ENCODE measurements at regions not wholly inside any gene's neighbourhood (a gene's known extent, or its start where the extent isn't known, plus 50 kb on each side); places are given as distances from the start of the nearest gene placed in this dataset.
A peak's percentile ranks its signal among the peaks of the same experiment; 100 is the strongest.
"Not testable (repeated sequence)": the region's sequence is repeated elsewhere in the genome, so short reads cannot be mapped to it uniquely, and the experiment has no call there.

DNA sequence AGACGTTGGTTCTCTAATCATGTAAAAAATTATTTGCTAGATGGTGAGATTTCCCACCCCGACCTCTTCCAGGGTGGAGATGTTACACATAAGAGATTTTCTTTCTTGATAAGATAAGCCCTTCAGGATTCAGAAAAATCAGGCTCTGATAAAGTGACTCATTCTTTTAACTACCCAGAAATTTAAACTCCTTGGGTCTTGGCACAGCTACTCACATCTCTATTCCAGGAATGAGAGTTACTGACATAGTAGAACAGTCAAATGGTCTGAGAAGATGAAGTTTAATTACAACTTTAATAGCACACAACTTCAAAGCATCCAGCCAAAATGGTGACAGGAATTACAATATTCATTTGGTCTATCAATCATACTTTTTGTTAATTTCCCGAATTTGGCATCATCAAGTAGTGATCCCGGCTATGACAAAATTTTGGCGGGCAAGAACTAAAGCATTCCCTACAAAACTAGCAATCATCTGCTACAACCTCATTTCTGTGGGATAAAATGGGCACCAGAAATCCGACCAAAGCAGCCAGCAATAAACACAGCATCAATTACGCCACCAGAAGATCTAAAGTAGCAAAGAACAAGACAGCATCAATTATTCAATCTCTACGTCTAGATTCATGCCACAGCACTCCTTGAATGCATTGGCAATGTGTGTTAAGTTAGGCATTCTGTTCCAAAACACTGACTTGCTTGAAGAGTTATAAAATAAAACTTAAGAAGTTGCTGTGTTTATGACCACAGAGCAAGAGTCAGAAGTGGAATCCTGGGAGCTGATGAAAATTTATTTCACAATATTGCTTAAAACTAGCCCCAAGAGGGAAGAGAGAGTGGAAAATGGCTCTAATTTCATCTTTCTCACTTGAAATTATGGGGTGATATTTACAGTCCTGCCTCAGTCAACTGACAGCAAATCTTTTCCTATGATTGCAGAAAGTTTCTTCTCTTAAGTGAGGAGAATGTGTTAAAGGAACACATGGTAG lies 565.7 kb upstream of the ANKRD30A start:
- no peak for DNase-seq (ENCODE audit: low spot score)

DNA sequence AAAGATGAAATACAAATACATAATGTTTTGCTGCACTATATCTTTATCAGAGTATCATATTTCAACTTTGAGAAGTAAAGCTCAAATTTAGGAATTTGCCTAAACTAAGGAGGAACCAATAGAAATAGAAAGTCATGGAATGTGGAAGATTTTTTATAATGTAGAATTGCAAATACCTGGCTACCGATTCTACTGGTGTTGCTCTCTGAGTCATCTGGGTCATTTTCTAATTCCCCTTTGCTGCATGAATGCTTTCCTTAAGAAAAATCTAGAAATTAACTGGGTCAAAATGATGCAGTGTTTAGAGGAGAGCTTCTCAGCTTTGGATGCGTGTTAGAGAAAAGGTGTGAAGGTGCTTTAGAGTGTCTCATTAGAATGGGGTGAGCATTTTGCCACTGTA lies 568.9 kb upstream of the ANKRD30A start:
- DNase-seq (ENCODE audit: low spot score): no peak

DNA sequence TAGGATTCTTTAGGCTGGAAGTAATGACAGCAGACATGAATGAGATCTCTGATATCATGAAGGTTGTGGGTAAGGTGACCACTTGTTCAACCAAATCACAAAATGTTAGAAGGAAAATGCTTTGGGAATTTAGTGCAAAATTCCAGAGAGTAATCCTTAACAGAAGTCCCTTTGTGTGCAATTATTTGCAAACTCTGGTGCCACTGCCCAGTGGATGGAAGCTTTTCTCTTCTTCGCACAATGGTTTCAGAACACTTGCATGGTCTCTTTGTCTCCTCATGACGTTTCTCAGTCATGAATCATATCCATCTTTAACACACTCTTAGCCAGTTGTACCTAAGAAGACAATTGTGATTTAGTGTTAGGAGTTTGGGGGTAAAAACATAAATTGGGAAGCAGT lies 570.4 kb upstream of the ANKRD30A start:
- no peak for DNase-seq (ENCODE audit: low spot score)

DNA sequence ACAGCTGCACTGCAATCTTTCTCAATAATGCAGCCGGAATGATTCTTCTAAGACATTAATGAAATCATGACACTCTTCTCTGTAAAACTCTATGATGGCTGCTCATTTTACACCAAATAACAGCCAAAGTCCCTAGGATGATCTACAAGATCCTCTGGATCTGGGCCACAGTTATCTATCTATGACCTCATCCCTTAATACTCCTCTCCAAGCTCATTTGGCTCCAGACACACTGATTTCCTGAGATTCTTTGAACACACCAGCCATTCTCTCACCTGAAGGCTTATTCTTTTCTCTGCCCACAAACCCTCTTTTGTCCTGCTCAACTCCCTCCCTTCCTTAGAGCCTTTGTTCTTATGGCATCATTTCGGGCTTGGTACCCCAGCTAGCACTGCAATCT lies 577.4 kb upstream of the ANKRD30A start:
- DNase-seq (ENCODE audit: low spot score): no peak

DNA sequence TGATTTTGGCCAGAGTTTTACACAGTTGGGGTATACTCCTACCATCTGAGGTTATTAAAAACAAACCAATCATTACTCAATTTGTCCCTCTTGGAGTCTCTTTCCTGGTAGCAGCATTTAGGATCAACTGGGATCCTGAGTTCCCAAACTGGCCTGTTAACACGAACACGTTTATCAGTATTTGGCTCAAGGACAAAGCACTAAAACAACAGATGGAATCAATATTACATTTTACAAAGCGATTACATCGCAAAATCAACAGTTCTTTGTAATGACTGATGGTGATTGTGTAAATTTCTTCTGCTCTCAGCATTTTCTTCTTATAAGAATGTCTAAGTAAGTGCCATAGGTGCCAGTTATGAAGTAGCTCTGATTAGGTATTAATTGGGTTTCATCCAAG lies 582.9 kb upstream of the ANKRD30A start:
- DNase-seq (ENCODE audit: low spot score): no peak

DNA sequence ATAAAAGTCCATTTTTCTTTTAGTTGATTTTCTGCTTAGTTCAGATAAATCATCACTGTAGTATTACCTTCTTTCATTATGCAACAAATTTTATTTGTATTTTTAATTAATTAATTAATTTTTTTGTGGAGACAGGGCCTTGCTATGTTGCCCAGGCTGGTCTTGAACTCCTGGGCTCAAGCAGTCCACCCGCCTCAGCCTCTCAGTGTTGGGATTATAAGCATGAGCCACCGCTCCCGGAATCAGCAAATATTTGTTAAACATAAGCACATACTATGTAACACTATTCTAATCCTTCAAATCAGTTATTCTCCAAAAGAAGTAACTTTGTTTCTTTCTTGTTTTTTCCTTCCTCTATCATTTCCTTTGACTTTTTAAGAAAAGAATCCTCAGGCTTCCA lies 584.8 kb upstream of the ANKRD30A start:
- no peak for DNase-seq (ENCODE audit: low spot score)

DNA sequence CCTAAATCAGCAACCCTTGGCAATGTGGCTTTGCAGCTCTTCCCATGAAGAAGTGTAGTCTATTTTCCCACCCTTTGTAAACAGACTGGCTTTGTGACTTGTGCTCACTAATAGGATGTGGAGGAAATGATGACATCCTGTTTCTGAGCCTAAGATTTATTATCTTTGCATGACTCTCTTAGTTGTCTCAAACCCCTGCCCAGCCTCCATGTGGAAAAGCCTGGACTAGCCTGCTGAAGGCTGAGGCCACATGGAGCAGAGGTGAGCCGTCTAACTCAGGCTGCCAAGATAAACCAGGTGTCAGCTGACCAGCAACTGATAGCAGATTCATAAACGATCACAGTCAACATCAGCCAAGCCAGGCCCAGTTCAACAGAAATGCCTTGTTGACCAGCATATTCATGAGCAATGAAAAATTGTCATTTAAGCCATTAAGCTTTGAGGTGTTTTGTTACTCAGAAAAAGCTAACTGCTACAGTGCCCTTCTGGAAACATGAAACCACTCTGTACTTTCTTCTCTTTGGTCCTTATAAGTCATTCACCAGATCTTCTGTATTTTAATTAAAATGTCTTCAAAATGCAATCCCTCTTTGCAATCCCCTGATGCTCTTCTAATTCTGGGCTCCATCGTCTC lies 586.3 kb upstream of the ANKRD30A start:
- DNase-seq (ENCODE audit: low spot score): no peak

DNA sequence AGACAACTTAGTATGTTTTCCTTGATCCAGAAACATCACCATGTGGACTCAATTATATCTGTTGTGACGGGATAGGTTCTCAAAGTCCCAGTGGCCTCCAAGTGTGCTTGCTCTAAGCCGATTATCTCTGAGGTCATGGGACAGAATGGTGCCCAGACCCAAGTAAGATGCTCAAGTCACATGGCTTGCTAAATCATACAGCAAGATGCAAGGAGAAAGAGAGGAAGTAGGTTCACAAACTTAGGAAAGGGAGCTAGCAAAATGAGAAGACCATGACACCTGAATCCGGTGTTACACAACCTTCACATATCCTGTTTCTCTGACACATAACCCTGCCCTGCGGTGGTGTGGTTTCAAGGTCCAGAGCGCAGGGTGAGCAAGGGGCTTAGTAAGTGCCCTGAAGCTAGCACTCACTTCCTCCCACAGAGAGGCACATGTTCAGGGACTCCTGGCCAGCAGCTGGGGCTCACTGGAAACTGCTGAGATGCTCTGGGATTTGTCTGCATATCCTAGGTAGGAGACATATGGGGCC lies 590.9 kb upstream of the ANKRD30A start:
- no peak for DNase-seq (ENCODE audit: low spot score)

DNA sequence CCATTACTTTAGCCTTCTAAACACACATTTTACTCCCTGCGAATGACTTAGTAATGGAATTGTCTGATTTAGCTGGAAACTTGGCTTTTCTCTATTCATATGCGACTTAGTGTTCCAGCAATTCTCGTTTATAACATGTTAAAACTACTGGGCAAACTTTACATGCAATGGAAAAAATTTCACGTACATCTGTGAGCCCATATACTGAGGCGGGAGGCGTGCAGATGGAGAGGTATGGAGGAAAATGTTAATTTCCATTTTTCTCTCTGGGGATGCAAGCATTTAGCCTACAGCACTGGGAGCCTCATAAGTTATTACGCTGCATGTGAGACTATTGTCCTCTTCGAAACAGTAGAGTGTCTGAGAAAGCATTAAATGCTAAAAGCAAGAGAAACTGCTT lies 591.5 kb upstream of the ANKRD30A start:
- DNase-seq (ENCODE audit: low spot score): no peak

DNA sequence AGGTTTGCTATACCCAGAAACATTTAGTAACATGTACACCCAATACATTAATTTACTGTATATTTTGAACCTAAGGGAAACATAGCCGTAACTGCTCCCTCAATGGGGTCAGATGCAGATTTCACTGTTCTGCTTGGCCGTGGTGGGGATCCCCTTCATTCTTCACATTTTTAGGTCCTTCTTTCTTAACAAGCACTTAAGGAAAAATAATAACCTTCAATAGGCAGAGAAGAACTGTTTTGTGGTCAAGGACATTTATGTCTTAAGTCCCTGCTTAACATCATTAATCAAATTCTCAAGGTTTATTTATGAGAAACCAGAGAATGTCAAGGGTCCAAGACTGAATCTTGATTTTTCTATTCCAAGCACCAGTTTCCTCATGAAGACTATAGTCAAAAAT lies 592.1 kb upstream of the ANKRD30A start:
- no peak for DNase-seq (ENCODE audit: low spot score)

DNA sequence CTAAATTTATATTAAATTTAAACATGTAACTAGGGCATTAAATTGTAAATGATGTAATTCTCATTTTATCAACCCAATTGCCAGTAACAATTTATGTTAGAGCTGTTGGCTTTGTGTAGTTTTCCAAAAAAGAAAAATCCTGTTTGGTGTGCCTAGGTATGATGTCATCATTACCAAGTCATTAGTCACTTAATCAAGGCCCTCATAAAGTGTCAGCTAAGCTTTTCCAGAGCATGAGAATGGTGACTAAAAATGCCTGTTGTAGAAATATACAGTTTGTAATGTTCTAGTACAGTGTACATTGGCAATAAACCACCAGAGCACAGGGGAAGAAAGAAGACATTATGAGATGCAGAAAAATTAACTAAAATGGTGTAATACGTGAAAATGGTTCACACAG lies 593.8 kb upstream of the ANKRD30A start:
- DNase-seq (ENCODE audit: low spot score): no peak

DNA sequence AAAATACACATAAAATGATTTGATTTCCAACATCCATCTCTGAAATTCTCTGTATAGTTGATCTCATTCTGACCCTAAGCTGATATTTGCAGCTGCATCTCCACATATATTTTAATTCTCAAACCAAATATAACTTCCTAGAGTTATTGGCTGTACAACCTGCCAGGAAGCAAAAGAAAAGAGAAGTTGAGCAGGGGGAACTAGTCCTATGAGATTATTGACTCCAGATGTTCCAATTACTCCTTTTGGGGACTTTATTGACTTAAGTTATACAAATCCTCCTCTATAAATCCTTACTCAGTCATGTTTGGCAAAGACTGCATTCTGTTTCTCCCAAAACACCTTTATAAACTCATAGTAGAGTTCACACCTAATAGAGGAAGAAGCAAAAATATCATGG lies 599.4 kb upstream of the ANKRD30A start:
- DNase-seq (ENCODE audit: low spot score): no peak

DNA sequence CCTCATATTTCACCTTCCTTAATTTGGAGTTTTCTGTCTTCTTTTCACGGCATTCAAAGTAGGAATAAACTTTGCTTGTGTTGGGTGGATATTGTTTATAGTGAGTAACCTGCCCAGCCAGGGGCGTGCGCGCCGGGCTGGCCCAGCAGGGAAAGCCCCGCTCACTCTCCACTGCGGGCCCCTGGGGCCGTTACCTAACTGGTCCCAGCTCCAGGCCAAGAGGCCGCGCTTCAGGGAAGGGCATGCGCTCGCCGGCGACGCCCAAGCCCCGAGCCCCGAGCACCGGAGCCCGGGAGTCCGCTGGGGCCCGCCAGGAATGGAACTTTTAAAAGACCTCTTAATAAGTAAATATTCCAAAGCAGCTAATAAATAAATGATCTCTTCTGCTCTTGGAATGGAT lies 601.3 kb upstream of the ANKRD30A start:
- not testable (repeated sequence) for DNase-seq (ENCODE audit: low spot score)

DNA sequence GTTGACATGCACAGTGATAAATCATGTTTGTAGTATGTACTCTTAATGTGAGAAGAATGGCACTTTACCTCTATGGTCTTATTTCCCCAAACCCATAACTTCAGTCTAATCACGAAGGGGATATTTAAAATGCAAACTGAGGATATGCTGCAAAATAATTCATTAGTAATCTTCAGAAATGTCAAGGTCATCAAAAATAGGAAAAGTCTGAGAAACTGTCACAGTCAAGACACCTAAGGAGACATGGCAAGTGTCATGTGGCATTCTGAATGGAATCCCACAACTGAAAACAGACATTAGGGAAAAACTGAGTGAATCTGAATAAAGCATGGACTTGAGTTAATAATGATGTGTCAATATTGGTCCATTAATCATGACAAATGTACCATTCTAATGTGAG lies 605.5 kb upstream of the ANKRD30A start:
- no peak for DNase-seq (ENCODE audit: low spot score)

DNA sequence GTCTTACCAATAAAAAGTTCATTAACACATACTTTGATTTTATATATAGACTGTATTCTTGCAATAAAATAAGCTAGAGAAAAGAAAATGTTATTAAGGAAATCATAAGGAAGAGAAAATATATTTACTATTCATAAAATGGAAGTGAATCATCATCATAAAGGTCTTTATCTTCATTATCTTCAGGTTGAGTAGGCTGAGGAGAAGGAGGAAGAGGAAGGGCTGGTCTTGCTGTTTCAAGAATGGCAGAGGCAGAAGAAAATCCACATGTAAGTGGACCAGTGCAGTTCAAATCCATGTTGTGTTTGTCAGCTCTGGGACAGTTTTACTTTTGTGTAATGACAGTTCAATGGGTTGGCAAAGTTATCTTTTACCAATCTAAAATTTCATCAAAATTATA lies 609.1 kb upstream of the ANKRD30A start:
- no peak for DNase-seq (ENCODE audit: low spot score)

DNA sequence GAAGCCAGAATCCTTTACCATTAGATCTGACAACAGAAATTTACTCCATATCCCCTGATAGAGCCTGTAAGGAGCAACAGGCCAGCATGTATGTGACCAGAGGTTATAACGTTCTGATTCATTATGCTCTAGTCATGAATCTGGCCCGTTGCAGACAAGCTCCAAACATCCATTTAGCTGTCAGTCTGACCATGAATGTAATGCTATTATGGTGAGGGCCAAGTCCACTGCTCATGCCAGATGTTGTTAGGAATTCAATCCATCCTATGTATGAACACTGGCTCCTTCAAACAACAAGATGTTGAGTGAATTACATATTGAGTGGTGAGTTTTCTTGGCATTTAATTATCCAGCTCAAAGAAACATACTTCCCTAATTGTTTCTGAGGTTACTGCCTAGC lies 610.1 kb upstream of the ANKRD30A start:
- peak; percentile 97 for DNase-seq (ENCODE audit: low spot score)

DNA sequence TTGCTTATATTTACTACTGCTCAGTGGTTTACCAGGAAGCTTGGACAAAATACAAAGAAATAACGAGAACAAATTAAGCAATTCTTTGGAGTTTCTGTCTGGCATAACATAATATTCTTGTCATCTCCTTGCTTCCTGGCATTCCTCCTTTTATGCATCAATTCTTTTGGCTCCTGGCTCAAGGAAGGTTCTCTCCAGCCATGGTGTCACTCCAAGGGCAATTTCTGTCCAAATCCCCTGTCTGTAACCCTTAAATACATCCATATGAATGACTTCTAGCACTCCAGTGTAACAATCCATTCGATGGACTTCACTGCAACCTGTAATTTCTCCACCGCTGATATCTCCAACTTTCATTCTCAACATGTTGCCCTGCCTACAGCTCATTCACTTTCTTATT lies 617.7 kb upstream of the ANKRD30A start:
- no peak for DNase-seq (ENCODE audit: low spot score)

DNA sequence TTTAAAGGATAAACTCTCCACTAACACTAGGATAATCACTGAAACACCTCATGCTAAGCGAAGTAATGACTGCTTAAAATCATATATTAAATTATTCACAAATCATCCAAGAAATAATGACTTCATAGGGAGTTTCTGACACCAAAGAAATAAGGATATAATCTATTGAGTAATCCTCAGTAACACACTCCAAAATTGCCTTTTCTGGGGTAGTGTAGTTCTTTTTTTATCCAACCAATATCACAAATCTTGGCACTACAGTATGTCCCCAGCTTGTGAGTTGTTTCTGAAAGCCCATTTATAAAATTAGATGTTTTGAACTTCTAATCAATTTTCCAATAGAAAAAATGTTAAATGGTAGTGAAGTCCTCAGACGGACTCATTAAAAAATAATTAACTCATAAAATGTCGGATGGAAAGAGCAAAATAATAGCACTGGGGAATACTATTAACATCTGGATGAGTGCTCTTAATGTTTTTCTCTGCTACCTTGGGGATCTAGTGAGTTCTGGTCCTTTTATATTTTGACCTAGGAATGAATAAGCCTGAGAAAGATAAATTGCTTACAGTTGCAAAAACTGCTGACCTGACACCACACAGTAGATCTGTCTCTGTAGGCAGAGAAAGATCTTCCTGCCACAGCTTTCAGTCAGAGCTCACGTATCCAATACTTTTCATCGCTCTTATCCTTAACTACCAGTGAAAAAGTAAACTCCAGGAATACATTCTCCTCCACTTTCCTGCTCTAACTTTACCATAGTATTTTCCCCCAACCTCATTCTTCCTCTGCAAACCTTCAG lies 618.5 kb upstream of the ANKRD30A start:
- no peak for DNase-seq (ENCODE audit: low spot score)

DNA sequence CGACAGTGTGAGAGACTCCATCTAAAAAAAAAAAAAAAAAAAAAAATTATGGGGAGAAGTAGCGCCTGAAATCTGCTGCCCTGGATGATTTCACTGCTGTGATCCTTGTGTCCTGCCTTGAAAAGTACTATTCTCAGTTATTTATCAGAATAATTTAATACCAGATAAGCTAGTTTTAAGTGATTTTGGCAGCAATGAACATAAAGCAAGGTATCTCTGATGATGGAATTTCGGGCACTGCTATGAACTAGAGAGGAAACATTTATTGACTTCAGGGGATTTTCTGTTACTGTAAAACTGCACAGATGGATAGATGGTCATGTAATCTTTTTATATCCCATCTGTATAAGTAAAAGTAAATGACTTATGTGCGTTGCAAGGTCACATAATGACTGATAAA lies 619.1 kb upstream of the ANKRD30A start:
- DNase-seq (ENCODE audit: low spot score): no peak

DNA sequence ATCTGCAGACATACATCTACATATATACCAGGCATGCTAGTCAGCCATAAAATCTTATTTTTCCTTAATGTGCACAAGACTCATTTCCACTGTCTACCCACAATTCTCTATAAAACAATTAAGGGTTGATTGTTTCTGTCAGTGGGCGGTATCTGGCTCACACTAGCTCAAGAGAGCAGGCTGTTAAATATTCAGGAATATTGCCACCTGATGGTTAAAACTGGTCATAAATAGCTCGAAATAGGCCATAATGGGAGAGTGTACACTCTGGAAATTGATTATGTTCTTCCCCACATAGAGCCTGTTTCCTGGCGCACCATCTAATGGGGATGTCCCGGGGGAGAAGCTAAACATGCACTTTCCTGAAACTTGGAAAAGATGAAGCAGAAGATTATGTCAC lies 620.6 kb upstream of the ANKRD30A start:
- peak; percentile 21 for DNase-seq (ENCODE audit: low spot score)

DNA sequence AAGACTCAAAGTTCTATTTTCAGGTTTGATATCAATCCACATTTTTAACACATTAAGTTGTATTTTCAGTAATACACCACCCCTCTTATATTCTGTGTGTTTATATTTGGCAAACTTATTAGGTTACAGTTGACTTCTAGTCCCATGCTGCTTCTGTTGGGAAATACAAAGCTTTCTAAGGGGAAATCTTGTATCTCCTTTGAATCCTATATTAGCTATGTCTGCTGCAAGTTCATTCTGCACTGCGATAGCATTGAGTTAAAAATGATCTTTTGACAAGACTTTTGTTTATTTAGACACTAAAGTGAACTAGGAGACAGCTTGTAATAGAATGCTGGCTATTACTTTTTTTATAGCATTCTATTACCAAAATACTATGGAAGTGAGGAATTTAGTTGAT lies 625.1 kb upstream of the ANKRD30A start:
- DNase-seq (ENCODE audit: low spot score): no peak

DNA sequence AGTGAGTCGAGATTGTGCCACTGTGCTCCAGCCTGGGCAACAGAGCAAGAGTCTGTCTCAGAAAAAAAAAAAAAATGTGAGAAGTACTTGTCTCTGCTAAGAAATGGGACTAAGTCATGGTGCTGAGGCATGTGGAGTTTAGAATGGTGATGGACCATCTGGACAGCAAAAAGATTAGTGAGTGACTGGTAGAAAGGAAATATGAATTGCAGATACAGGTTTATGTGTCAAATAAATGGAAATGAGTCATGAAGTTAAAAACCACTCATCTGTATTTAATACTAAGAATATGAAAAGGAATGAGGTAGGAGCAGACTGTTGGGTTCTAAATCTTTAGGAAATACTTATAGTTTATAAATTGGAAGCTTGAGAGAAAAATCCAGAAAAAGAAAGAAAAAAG lies 625.7 kb upstream of the ANKRD30A start:
- DNase-seq (ENCODE audit: low spot score): no peak
